Astrocyte of the hippocampus (primary cell): ENCODE measurements at regions not wholly inside any gene's neighbourhood (a gene's known extent, or its start where the extent isn't known, plus 50 kb on each side); places are given as distances from the start of the nearest gene placed in this dataset.

Experiments
- DNase-seq: peaks from one replicate; pipeline ENCODE4 v3.0.0; 2011; ENCODE audit warnings: low read depth, low spot score

GRCh38 chr2:15779381-15780041, 160.8 kb upstream of the MYCN start:
- no peak for DNase-seq

- no peak for DNase-seq
Observed at GRCh38 chr2:15780234-15780633, 160.1 kb upstream of the MYCN start.

- no peak for DNase-seq
Observed at GRCh38 chr2:15780912-15781574, 159.3 kb upstream of the MYCN start.

- peak; percentile 60 for DNase-seq
Observed at GRCh38 chr2:15782009-15782751, 158.2 kb upstream of the MYCN start.

- DNase-seq: no peak
Observed at GRCh38 chr2:15782769-15783294, 157.5 kb upstream of the MYCN start.

GRCh38 chr2:15783489-15783888, 156.9 kb upstream of the MYCN start:
- DNase-seq: no peak

GRCh38 chr2:15784106-15784885, 156.1 kb upstream of the MYCN start:
- no peak for DNase-seq

- DNase-seq: no peak
Observed at GRCh38 chr2:15784886-15785801, 155.2 kb upstream of the MYCN start.

- DNase-seq: no peak
Observed at GRCh38 chr2:15786003-15786654, 154.2 kb upstream of the MYCN start.

GRCh38 chr2:15786901-15787300, 153.4 kb upstream of the MYCN start:
- DNase-seq: no peak

GRCh38 chr2:15787535-15788454, 152.6 kb upstream of the MYCN start:
- DNase-seq: no peak

GRCh38 chr2:15788455-15788829, 151.9 kb upstream of the MYCN start:
- no peak for DNase-seq

GRCh38 chr2:15788830-15789229, 151.5 kb upstream of the MYCN start:
- no peak for DNase-seq

GRCh38 chr2:15789381-15790062, 150.8 kb upstream of the MYCN start:
- DNase-seq: no peak

- DNase-seq: no peak
Observed at GRCh38 chr2:15790326-15790725, 150.0 kb upstream of the MYCN start.

- DNase-seq: no peak
Observed at GRCh38 chr2:15790838-15791237, 149.5 kb upstream of the MYCN start.

- no peak for DNase-seq
Observed at GRCh38 chr2:15791294-15791693, 149.1 kb upstream of the MYCN start.

GRCh38 chr2:15792331-15792730, 148.0 kb upstream of the MYCN start:
- no peak for DNase-seq
